HG03432 (cell line): ENCODE measurements at regions not wholly inside any gene's neighbourhood (a gene's known extent, or its start where the extent isn't known, plus 50 kb on each side); places are given as distances from the start of the nearest gene placed in this dataset.
A peak's percentile ranks its signal among the peaks of the same experiment; 100 is the strongest.

Source experiments
- ATAC-seq: cut with Tn5 transposase; IDR thresholded peaks from one replicate; pipeline ENCODE4 v1.9.1; 2021; ENCODE audit warnings: mild to moderate bottlenecking, moderate library complexity; ENCODE audit not compliant: unreplicated experiment

DNA sequence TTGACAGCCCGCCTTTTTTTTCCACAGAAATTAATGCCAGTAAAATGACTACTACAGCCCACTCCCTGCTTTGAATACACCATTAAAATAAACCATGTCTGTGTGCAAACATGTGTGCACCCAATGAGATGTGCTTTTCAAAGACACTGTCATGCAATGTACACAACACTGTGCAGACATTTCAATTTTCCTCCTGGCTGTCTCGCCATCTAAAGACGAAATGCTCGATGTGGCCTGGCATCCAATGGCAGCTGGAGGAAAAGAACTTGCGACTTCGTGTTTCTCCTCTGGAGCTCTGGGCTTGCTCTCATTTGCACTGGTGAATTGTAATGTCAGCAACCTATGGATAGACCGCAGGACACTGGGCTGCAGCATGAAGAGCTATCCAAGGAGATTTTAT lies 147.0 kb upstream of the NAV2 start:
- no peak for ATAC-seq

DNA sequence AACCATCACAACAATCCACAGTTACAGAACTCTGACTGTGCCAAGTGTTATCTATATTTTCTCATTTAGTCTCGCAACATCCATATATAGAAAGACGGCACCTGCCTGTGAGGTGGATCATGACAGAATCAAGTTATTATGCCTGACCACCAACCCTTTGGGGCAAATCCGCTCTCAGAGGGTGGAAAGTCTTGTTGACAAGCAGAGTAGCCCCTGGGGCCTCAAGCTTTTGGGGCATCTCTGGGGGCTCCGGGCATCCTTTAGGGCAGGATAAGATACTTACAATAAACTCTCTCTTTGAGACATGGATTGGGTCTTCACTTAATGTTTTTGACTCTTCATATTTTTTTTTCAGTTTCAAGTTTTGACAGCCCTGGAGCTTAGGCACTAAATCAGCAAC lies 150.5 kb upstream of the NAV2 start:
- no peak for ATAC-seq

DNA sequence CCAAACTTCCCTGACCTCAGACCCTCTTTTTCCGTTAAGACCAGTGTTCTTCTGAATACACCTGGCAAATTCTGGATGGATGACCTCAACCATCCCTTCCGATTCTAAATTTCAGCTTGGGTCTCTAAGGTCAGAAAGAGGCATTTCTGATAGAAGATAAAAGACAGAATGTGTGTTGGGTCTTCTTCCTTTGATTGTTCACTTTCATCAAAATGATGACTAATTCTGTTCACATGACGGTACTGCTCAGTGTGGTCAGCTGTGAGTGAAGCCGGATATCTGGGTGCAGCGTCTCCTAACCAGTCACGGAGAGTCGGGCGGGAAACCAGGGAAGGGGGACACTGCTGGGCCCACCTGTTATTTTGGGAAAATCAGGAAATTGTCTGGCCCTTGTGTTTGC lies 151.6 kb upstream of the NAV2 start:
- ATAC-seq, result no peak

DNA sequence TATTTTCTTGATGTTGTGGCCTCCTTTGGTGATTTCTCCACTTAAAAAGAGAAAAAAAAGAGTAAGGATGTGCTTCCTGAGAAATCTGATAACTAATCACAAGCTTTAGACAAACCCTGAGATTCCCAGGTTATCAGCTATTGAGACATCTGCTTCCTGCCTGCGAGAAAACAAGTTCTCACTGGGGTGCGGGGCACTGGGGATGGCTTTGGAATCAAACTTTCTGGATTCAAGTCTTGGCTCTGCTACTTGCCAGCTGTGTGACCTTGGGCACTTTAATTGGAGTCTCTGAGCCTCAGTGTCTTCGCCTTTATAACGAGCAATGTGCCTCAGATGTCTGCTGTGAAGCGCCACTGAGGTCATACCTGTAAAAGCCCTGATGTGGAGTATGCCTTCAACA lies 152.5 kb upstream of the NAV2 start:
- no peak for ATAC-seq

DNA sequence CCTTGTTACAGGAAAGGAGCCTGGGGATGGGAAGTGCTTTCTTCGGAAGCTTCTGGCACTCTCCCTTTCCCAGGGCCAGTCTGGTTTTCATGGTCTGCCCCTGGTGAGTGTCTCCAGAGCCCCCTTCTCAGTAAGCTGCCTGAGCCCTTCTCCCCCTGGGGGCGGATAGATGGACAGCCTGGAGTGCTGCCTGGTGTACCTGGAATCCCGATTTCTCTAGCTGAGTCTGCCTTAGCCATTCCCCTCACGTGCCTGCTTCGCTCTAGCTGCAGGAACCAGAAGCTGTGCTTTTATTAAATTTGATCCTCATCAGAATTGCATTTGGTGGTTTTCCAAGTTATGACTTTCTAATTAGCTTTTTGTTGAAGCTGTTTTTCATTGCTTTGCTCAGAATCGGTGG lies 152.9 kb upstream of the NAV2 start:
- no peak for ATAC-seq

DNA sequence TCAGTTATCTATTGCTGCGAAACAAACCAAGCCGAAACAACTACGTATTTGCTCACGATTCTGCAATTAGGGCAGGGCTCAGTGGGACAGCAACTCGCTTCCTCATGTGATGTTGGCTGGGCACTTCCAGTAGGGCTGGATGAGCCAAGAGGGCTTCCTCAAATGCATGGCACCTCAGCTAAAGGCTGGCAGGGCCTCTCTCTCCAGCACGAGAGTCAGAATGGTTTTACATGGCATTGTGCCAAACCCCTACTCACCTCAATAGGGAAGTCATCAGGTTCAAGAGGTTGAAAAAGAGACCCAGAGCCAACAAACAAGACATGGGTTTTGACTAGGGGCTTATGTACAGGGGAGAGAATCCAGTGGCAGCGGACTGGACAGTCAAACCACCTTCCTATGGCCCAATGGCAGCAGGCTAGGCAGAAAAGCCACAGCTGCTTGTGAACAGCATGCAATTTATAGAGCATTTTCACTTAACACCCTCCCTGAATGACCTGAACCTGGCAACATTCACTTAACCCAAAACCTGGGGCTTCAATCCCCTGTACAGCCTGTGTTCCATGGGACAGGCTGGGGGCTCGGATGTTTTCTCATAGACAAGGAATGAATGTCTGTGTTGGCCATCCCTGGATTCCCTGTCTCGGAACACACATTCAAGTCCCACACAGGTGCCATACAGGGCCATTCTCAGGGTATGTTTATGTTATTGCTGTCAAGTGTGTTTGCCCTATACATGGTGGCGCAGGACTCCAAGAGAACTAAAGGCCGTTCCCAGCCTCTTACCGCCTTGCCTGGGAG lies 154.2 kb upstream of the NAV2 start:
- no peak for ATAC-seq

DNA sequence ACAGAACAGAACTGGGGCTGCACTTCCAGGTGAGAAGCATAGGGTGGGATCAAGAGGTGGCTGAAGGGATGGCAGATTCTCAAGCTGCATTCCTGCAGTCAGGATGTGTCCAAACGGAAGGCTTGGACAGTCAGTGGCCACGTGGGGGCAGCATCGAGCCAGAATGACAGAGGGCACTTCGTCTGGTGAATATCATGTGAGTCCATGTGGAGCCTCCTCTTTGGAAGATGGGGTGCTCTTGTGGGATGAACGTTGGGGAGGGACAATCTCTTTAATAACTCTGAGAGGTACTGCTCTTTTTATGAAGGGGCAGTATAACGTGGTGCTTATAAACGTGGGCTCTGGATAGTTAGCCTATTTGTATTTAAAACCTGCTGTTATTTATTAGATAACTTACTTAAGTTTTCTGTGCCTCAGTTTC lies 154.9 kb upstream of the NAV2 start:
- ATAC-seq, result peak; percentile 63

DNA sequence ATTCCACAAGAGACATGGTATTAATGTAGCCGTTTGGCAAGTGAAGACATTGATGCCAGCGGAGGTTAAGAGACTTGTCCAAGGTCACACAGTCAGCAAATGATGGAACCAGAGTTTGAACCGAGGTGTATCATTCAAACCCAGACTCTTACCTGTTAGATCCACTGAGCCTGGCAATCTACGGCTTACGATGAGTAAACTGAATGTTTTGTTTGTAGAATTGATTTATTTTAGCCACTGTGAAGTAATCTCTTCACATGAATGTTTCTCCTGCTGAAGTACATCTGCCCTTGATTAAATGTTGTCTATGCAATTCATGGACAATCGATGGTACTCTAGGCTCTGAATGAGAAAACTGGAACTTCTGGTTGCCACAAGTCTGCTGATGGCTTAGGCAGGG lies 155.5 kb upstream of the NAV2 start:
- ATAC-seq, result no peak

DNA sequence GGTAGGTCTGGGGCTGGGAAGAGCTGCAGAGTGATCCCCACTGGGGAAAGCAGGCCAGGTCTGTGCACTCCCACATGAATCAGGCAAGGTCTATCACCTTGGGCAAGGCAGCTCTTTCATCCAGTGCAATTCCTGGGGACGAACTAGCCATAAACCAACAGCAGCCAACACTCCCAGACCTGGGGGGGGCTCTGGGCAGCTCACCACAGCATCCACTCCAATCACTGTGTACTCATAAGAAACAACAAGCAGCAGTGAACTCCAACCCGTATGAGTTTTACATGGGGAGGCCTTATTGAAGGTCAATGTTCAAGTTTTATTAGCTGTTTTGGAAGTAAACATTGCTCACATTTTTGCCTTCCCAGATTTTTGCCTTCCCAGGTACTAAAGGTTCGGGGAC lies 157.4 kb upstream of the NAV2 start:
- ATAC-seq, result no peak

DNA sequence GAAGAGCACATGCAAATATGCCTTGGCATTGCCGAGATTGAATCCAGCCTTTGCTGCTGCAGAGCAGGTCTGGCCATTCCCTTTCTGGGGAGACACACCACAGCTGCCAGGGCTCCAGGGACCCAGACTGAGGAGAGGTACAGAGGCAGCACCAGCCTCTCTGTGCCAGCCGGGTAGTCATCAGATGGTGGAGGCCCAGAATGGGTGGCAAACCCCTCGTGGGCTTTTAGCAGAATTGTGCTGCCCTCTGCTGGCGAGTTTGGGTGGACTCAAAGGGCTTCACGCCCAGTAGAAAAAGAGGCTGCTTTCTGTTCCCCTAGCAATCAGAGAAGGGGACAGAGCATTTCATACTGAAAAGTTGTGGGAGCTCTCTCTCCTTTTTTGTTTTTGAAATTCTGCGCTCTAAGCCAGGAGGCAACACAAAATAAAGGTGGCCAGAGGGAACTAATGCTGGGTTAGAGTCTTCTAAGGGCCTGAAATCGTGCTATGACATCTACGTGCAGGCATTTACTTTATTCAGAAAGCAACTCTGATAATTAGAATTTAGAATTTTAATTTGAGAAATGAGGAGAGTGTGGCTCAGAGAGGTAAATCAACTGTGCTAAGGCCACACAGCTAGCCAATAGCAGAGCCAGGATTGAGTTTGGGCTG lies 158.8 kb upstream of the NAV2 start:
- peak; percentile 58 for ATAC-seq

DNA sequence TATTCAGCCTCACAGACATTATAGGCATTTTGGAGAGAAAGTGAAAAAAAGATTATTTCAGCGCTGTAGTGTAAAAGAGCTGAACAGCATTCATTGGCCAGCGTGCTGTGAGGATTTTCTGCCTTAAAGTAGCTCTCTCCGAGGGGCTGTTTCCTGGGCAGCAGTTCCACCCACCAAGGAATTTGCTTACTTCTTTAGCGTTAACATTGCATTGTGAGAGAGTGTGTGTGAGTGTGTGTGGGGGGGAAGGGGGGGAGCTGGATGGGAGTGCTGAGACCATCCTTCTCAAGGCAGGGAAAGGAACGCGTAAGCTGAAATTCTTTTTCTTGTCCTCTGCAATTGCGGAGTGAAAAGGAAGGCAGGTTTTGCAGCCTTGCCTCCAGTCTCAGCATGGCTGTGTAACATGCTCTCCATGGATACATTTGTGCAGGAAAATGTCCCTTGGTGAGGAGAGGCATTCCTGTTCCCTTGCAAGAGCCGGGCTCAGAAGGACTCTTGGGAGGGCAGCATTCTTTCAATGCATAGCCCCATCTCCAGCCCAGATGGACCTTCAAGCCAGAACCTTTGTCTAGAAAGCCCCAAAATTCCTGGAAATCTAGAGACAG lies 159.9 kb upstream of the NAV2 start:
- no peak for ATAC-seq

DNA sequence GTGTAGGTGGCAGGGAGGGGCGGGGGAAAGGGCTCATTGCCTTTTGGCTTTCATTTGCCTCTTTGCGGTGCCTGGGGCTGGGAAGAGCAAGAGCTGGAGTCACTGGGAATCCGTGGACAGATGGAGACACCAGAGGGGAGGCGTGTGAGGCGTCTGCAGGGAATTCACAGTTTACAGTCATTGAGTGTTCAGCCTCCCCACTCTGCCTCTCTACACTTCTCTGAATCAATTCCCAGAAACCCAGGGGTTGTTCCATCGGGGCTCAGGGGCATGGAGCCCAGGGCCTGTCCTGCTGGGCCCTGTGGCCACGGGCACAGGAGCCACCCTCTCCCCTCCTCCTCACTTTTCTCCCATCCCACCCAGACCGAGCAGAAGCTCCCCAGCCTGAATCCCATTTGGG lies 160.5 kb upstream of the NAV2 start:
- no peak for ATAC-seq

DNA sequence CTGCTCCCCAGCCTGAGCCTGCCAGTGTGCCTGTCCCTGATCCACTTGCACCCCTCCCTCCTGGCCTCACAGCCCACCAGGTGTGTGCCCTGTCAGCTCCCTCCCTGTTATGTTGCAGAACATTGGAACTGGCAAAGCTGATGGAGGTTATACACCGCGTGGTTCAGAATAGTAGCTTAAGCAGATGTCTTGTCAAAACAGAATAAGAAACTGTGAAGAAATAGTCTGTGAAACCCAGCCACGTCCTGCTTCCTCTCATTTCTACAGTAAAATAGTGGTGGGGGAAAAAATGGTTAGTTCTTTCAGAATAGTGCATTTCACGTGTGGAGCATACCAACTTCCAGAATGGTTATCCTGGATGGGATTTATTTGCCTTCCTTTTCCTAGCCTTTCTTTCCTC lies 161.2 kb upstream of the NAV2 start:
- peak; percentile 71 for ATAC-seq

DNA sequence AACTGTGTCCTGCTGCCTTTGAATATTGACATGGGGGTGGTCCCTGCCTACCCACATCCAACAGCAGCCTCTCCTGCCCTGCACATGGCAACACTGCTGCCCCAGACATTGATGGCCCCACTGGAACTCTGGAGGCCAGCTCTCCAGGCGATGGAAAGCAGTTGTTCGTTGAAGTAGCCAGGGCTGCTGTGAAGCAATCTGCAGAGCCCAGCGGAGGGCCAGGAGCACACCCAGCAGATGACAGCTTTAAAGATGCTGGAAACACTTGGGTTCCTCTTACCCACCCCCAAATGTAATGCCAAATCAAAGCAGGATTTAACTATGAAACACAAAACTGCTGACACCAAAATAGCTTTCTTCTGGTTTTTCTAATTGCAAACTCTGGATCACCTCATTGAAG lies 165.6 kb upstream of the NAV2 start:
- no peak for ATAC-seq

DNA sequence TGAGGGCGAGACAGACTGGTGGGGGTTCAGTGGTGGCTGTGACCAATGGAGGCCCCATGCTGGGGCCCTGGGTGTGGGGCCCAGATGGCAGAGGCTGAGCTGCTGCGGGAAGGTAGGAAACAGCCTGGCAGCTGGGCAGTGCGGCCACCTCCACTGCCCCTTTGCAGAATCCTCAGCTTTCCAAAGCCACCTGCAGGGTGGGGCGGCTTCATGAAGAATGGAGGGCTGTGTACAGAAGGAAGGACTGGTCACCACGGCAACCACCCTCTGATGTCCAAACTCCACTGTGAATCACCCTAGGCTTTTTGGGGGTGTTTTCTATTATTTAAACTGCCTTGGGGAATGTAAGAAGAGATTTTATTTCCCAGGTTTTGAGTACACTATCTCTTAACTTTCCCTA lies 166.3 kb upstream of the NAV2 start:
- ATAC-seq, result no peak

DNA sequence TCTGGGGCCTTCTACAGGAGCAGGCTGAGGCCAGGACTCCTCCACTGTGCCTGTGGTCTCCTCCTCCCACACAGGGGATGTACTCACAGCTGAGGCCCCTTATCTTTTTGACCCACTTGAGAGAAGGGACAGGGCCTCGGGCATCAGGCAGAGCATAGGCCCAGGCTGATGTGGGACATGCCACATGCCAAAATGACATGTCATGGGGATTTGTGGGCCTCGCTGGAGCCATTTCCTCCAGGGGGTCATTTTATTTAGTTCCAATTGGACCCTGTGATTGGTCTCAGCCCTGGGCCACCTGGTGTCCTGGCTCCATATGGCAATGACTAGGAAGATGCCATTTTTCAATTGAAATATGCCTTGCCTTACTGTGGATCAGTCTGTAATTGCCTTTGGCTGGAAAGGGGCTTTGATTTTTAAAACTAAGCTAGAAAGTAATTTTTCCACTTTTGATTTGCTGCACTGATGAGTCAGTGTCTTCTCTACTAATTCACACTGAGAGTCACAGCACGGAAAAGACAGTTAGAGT lies 171.1 kb upstream of the NAV2 start:
- no peak for ATAC-seq

DNA sequence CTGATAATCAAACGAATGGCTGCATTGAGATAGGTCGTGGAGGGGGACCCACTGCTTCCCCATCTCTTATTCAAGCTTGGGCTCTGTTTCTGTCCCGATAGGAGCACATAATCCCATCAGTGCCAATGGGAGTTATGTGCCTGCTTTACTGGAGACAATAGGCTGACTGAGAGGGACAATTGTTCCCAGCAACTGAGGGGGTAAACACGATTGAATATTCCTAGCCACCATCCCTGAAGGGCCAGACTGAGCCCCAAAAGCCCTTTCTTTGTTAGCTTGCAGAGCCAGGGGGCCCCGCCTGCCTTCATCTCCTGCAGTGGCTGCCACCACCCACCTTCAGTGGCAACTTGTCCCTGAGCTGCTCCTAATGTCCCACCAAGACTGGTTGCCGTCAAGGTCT lies 172.8 kb upstream of the NAV2 start:
- ATAC-seq, result no peak

DNA sequence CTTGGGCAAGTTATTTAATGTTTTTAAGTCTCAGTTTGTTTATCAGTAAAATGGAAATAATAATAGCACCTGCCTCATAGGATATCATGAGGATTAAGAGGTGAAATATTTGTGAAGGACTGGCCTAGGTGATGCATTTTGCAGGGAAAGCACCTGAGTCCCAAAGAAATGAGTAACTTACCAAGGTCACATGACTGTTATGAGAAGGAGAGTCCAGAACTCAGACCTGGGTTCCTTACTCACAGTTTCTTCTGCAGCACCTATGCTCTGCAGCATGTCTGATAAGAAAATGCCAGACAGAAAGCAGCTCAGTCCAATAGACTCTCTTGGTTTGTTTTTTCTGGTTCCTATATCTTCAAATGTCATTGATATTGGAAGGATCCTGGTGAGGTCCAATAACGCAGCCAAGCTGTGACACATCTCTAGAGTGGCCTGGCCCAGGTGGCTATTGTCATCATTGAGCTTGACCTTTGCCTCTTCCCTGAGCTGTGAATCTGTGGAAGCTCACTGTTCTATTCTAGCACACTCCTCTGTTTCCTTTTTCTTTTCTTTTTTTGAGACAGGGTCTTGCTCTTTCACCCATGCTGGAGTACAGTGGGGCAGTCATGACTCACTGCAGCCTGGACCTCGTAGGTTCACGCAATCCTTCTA lies 174.7 kb upstream of the NAV2 start:
- no peak for ATAC-seq

DNA sequence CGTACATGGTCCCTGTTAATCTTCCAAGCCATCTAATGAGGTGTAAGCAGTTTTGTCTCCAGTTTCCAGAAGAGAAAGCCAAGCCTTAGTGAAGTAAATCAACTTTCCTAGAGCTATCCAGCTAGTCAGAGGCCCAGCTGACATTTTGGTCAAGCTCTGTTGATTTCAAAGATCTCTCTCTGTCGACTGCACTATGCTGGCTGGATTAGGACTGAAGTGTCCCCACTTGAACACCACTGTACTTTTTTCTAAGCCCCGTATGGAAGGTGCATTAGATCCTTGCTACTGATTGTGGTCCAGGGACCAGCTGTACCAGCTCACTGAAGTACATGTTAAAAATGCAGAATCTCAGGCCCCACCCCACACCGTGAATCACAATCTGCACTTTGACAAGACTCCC lies 176.5 kb upstream of the NAV2 start:
- ATAC-seq, result no peak

DNA sequence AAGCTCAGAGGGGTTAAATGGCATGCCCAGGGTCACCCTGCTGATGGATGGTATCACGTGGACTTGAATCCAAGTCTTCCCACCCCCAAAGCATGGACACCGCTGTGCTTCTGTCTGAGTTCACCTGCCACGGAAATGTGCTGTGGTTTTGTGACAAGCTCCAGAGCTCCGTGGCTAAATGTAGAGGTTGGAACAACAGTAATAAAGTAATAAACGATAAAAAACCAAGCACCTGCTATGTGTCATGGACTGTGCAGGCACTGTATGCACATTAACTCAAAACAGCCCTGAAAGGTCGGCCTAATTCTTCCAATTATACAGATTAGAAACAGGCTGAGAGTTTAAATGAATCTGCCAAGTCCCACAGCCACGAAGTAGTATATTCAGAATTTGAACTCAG lies 182.1 kb upstream of the NAV2 start:
- no peak for ATAC-seq

DNA sequence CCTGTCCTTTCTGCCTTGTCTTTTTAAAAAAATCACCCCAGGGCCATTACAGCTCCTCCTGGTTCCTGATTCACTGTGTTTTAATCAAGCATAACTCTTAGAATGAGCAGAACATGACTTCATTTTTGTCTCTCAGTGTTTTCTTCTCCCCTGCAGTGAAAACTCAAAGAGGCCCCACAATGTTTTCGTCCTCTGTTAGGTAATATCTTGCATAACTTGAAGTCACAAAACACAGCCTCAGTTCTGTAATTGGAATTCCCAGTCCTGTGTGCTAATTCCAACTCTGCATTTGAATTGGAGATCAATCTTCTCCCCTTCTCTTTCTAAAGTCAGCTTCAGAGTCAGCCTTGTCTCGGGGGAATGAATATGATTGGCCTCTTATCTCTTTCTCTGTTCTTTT lies 186.5 kb upstream of the NAV2 start:
- ATAC-seq, result no peak

DNA sequence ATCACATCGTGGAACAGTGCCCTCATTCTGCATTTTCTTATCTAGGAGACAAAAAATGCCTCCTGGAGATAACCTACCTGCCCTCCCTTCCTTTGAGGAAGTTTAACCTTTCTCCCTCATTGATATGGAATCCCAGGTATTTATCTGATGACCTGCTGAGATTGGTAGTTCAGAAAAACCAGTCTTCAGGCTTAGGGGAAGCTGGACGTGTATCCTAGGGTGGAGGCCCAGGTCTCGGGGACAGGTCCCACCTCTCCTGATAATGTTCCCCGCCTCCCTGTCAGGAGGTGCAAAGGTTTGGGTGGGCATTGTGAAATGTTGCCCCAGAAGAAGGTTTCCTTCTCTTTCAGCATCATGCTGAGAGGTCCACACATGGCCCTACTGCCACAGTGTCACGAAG lies 186.9 kb upstream of the NAV2 start:
- ATAC-seq, result no peak
